OCI-LY7 (cell line): ENCODE measurements at regions not wholly inside any gene's neighbourhood (a gene's known extent, or its start where the extent isn't known, plus 50 kb on each side); places are given as distances from the start of the nearest gene placed in this dataset.

Experiments used
- BruUV-seq: library from RNA; stranded (reverse); fragments of 400-500 nt; replicated peaks from 2 replicates; lab custom pipeline; 2021; lab: Mats Ljungman, UMichigan
- CTCF ChIA-PET: fragments of 300-600 bp; sonication (Branson Sonifier 250); formaldehyde crosslinking; loops from one replicate; lab custom pipeline; 2022; ENCODE audit warnings: antibody characterized with exemption; ENCODE audit not compliant: unreplicated experiment; lab: Charles Lee
- POLR2A ChIA-PET: fragments of 300-600 bp; sonication (Branson Sonifier 250); formaldehyde crosslinking; loops from one replicate; lab custom pipeline; 2022; ENCODE audit warnings: antibody characterized with exemption; lab: Charles Lee
- DNase-seq: peaks from one replicate; pipeline ENCODE4 v3.0.0-alpha.2; 2015; ENCODE audit warnings: low spot score
- H2AFZ ChIP-seq: fragments of 200-600 bp; sonication (generic), shearing (Covaris generic); 2 replicates; pipeline ENCODE4 v1.6.1; 2014; ENCODE audit warnings: mild to moderate bottlenecking, antibody characterized with exemption, low read length, moderate library complexity
- H3K27ac ChIP-seq: fragments of 200-600 bp; sonication (generic); 2 replicates; pipeline ENCODE4 v1.5.1; 2014; ENCODE audit warnings: mixed run types, low read depth, mild to moderate bottlenecking, moderate library complexity, low read length, inconsistent platforms; ENCODE audit not compliant: poor library complexity, severe bottlenecking
- H3K36me3 ChIP-seq: fragments of 200-600 bp; sonication (generic); 2 replicates; pipeline ENCODE4 v1.6.1; 2014; ENCODE audit warnings: mild to moderate bottlenecking, antibody characterized with exemption, low read length, moderate library complexity, mixed read lengths; ENCODE audit not compliant: insufficient read depth
- H3K4me1 ChIP-seq: fragments of 200-600 bp; sonication (generic); 2 replicates; pipeline ENCODE4 v1.5.1; 2014; ENCODE audit warnings: mild to moderate bottlenecking, low read length; ENCODE audit not compliant: insufficient read depth, poor library complexity, severe bottlenecking
- H3K4me2 ChIP-seq: fragments of 200-600 bp; sonication (generic); 2 replicates; pipeline ENCODE4 v1.6.1; 2014; ENCODE audit warnings: mild to moderate bottlenecking, low read length
- H3K4me3 ChIP-seq: fragments of 200-600 bp; sonication (generic); 2 replicates; pipeline ENCODE4 v1.5.1; 2014; ENCODE audit warnings: mild to moderate bottlenecking, low read depth, low read length; ENCODE audit not compliant: poor library complexity, severe bottlenecking
- H3K79me2 ChIP-seq: fragments of 200-600 bp; sonication (generic); 2 replicates; pipeline ENCODE4 v1.6.1; 2016; ENCODE audit warnings: low read depth, mild to moderate bottlenecking, low read length, moderate library complexity, mixed read lengths; ENCODE audit not compliant: insufficient read depth
- H3K9me2 ChIP-seq: fragments of 200-600 bp; sonication (generic); 2 replicates; pipeline ENCODE4 v1.6.1; 2016; ENCODE audit warnings: mild to moderate bottlenecking, low read length, mixed read lengths; ENCODE audit not compliant: insufficient read depth
- H3K9me3 ChIP-seq: fragments of 200-600 bp; sonication (generic); 2 replicates; pipeline ENCODE4 v1.6.1; 2014; ENCODE audit warnings: mild to moderate bottlenecking, mixed run types, low read length, mixed read lengths
- H4K20me1 ChIP-seq: fragments of 200-600 bp; sonication (generic); 2 replicates; pipeline ENCODE4 v1.6.1; 2014; ENCODE audit warnings: mild to moderate bottlenecking, antibody characterized with exemption, low read length, moderate library complexity, mixed read lengths; ENCODE audit not compliant: insufficient read depth
- EZH2phosphoT487 ChIP-seq: fragments of 200-600 bp; sonication (generic); IDR thresholded peaks from 2 replicates; pipeline ENCODE4 v1.6.1; 2018; ENCODE audit warnings: low read depth, borderline replicate concordance, mild to moderate bottlenecking, mixed run types, antibody characterized with exemption, low read length, moderate library complexity, mixed read lengths
- intact Hi-C: fragments of 100-400 bp; cut with micrococcal nuclease; formaldehyde crosslinking; loops from one replicate; pipeline ENCODE4 v1.10.0; 2022; ENCODE audit not compliant: unreplicated experiment
- TF ChIP-seq, protein P1 (sequence below): fragments of 200-600 bp; sonication (generic); conservative IDR thresholded peaks from 2 replicates; pipeline ENCODE4 v1.5.1; 2014; ENCODE audit warnings: mild to moderate bottlenecking, antibody characterized with exemption, low read length, moderate library complexity, mixed read lengths

DNA sequence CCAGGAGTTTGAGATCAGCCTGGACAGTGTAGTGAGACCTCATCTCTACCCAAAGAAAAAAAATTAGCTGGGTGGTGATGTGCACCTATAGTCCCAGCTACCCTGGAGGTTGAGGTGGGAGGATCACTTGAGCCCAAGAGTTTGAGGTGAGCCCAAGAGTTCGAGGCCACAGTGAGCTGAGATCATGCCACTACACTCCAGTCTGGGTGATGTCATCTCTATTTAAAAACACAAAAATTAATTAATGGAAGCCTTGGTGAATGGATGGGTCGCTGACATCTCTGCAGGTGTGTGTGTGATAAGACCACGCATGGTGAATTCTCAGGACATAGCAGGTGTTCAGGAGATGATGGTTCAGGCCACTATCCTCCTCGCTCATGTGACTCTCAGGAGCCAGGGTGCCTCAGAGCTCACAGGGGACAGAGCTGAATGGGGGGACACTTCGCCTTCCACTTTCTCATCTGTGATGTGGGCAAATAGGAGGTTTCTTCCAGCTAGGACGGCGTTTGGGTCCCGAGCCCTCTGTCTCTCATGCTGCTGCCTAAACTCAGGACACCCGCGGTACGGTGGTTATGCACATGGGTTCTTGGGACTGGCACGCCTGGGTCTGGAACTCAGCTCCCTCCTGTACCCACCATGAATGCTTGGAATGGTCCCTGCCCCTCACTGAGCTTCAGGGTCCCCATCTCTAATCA is 113.4 kb upstream of the ZBTB40 start:
- intact Hi-C loops = no loop called here
- Histone ChIP-seq H3K79me2 (no peaks in the 10 kb centered on the region), H3K9me2 (no peaks in the 10 kb centered on the region), H3K36me3 (no peaks in the 10 kb centered on the region), H3K4me3 (no peak overlapping the region), H3K4me1 (peaks cover 3% of the 10 kb centered on the region), H4K20me1 (no peaks in the 10 kb centered on the region), H2AFZ (no peak overlapping the region), H3K4me2 (no peak overlapping the region), H3K9me3 (no peaks in the 10 kb centered on the region), H3K27ac (no peak overlapping the region)
- BruUV-seq = no TSS peak
- CTCF ChIA-PET = no interaction called here
- TF ChIP-seq, protein P1, sequence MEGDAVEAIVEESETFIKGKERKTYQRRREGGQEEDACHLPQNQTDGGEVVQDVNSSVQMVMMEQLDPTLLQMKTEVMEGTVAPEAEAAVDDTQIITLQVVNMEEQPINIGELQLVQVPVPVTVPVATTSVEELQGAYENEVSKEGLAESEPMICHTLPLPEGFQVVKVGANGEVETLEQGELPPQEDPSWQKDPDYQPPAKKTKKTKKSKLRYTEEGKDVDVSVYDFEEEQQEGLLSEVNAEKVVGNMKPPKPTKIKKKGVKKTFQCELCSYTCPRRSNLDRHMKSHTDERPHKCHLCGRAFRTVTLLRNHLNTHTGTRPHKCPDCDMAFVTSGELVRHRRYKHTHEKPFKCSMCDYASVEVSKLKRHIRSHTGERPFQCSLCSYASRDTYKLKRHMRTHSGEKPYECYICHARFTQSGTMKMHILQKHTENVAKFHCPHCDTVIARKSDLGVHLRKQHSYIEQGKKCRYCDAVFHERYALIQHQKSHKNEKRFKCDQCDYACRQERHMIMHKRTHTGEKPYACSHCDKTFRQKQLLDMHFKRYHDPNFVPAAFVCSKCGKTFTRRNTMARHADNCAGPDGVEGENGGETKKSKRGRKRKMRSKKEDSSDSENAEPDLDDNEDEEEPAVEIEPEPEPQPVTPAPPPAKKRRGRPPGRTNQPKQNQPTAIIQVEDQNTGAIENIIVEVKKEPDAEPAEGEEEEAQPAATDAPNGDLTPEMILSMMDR = no peak
- TF ChIP-seq EZH2phosphoT487 = no peak
- no peak for DNase-seq
- POLR2A ChIA-PET = no interaction called here

DNA sequence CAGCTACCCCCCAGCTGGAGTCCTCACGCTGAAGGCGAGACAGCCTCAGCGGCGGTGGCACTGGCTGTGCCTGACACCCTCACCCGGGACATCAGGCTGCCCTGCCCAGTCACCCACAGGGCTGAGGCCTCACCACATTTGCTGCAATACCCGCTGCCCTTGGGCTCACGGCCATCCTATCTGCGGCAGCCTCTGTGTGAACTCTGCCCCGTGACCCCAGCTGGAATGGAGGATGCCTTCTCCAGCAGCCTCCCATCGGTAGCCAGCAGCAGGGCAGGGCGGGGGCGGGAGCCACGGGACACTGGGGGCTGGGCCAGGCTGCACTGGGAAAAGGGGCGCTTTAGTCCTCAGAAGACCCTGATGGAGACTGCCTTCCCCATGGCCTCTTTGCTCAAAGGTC is 112.4 kb upstream of the ZBTB40 start:
- Histone ChIP-seq H3K36me3 (no peaks in the 10 kb centered on the region), H4K20me1 (no peaks in the 10 kb centered on the region), H3K4me1 (peaks cover 3% of the 10 kb centered on the region), H3K79me2 (no peaks in the 10 kb centered on the region), H3K9me3 (no peaks in the 10 kb centered on the region), H3K4me3 (no peak overlapping the region), H3K27ac (no peak overlapping the region), H3K9me2 (no peaks in the 10 kb centered on the region), H2AFZ (no peak overlapping the region), H3K4me2 (no peak overlapping the region)
- POLR2A ChIA-PET = no interaction called here
- BruUV-seq = no TSS peak
- DNase-seq = no peak
- CTCF ChIA-PET = no interaction called here
- TF ChIP-seq, protein P1 = no peak
- no peak for TF ChIP-seq EZH2phosphoT487
- intact Hi-C loops = no loop called here

DNA sequence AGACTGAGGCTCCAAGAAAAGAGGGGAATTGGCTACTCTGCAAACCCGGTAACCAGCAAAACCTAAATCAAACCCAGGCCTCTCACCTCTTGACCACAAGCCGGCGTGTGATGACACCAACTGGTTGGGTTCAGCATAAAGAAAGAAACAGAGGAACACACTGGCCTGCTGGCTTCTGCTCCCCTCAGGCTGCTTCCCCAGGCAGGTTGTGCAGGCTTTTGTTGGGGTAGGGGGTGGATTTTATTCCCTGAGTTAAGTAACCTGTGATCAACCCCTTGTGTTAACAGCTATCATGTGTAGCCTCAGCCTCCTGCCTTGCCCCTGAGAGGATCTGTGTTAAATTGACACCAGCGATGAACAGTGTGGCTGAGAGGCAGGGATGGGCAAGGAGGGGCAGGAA is 111.6 kb upstream of the ZBTB40 start:
- intact Hi-C loops = no loop called here
- Histone ChIP-seq H4K20me1 (no peaks in the 10 kb centered on the region), H3K9me3 (no peaks in the 10 kb centered on the region), H3K9me2 (no peaks in the 10 kb centered on the region), H3K79me2 (no peaks in the 10 kb centered on the region), H3K27ac (no peak overlapping the region), H3K4me1 (no peaks in the 10 kb centered on the region), H2AFZ (no peak overlapping the region), H3K4me2 (no peak overlapping the region), H3K4me3 (no peak overlapping the region), H3K36me3 (no peaks in the 10 kb centered on the region)
- POLR2A ChIA-PET = no interaction called here
- TF ChIP-seq, protein P1 = no peak
- TF ChIP-seq EZH2phosphoT487 = no peak
- CTCF ChIA-PET = no interaction called here
- no peak for DNase-seq
- BruUV-seq = no TSS peak
